ENCODE measurements at regions not wholly inside any gene's neighbourhood (a gene's known extent, or its start where the extent isn't known, plus 50 kb on each side); places are given as distances from the start of the nearest gene placed in this dataset.

DNA sequence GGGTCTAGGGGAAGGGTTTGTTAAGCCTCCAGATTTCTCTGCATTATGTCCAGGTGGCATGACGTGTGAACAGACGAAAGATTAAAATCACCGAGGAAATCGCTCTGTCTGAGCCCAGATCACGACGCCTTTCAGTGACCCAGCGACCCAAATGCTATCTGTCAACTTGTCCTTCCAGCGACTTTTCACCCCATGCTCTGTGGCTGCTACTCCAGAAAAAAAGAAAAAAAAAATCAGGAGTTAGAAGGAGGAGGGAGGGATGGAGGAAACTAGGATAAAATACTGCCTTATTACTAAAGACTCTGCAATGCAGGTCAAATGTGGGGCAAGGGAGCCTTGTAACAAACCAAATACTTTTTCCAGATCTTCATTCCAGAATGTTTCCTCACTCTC lies 352.0 kb downstream of the NUF2 start:
- TF ChIP-seq, protein P1, sequence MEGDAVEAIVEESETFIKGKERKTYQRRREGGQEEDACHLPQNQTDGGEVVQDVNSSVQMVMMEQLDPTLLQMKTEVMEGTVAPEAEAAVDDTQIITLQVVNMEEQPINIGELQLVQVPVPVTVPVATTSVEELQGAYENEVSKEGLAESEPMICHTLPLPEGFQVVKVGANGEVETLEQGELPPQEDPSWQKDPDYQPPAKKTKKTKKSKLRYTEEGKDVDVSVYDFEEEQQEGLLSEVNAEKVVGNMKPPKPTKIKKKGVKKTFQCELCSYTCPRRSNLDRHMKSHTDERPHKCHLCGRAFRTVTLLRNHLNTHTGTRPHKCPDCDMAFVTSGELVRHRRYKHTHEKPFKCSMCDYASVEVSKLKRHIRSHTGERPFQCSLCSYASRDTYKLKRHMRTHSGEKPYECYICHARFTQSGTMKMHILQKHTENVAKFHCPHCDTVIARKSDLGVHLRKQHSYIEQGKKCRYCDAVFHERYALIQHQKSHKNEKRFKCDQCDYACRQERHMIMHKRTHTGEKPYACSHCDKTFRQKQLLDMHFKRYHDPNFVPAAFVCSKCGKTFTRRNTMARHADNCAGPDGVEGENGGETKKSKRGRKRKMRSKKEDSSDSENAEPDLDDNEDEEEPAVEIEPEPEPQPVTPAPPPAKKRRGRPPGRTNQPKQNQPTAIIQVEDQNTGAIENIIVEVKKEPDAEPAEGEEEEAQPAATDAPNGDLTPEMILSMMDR (IDR thresholded peaks at IDR 0.05) = no peak

GRCh38 chr1:163674236-163674635 lies 352.5 kb downstream of the NUF2 start:
- TF ChIP-seq, protein P1 (IDR thresholded peaks at IDR 0.05) = no peak

DNA sequence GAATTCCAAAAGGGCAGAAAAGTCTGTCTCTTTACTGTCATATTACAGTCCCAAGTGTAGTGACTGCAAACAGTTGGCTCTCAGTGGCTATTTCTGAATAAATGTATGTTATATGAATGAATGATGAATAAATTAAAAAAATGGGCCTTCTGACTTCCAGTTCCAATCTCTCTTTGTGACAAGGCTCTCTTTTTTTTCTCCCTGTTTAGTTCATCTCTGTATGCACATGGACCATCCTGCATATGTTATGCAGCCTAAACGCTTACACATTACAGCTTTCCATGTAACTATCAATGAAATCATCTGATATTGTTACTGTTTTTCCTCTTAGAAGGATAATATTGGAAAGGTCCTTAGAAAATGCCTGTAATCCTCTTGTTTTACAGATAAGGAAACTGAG lies 363.0 kb downstream of the NUF2 start:
- TF ChIP-seq, protein P1 (IDR thresholded peaks at IDR 0.05) = no peak

GRCh38 chr1:163692266-163692665 lies 370.5 kb downstream of the NUF2 start:
- TF ChIP-seq, protein P1 (IDR thresholded peaks at IDR 0.05) = no peak

DNA sequence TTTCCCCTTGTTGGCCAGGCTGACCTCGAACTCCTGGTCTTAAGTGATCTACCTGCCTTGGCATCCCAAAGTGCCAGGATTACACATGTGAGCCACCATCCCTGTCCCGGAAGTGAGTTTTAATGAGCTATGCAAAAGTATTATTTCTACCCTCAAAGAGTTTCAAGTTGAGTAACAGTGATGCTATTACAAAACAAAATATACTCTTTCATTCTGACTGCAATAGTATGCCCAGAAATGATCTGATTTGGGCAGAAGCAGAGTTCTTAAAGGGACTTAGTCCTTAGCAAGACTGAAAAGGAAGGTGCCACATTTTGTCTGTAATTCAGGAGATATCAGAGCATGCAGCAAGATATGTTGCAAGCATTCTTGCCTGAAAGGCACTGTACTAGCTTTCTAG lies 375.4 kb downstream of the NUF2 start:
- TF ChIP-seq, protein P1 (IDR thresholded peaks at IDR 0.05) = no peak

GRCh38 chr1:163701783-163702374 lies 380.1 kb downstream of the NUF2 start:
- TF ChIP-seq, protein P1 (IDR thresholded peaks at IDR 0.05) = peak; percentile 84

GRCh38 chr1:163703794-163704193 lies 382.0 kb downstream of the NUF2 start:
- TF ChIP-seq, protein P1 (IDR thresholded peaks at IDR 0.05) = no peak

- TF ChIP-seq, protein P1 (IDR thresholded peaks at IDR 0.05) = no peak
These were observed 385.2 kb downstream of the NUF2 start for GRCh38 chr1:163706915-163707314.

All from LNCAP (cell line).